ENCODE measurements at regions not wholly inside any gene's neighbourhood (a gene's known extent, or its start where the extent isn't known, plus 50 kb on each side); places are given as distances from the start of the nearest gene placed in this dataset.
"Not testable (repeated sequence)": the region's sequence is repeated elsewhere in the genome, so short reads cannot be mapped to it uniquely, and the experiment has no call there.

GRCh38 chr16:88248761-88249160 is 134.0 kb upstream of the ZNF469 start:
- not testable (repeated sequence) for H3K27ac Mint-ChIP-seq (ENCODE audit: unreplicated experiment); H3K4me1 Mint-ChIP-seq (ENCODE audit: low read depth); DNase-seq (ENCODE audit: low spot score); H3K36me3 Mint-ChIP-seq (ENCODE audit: low read depth); H3K4me3 Mint-ChIP-seq (ENCODE audit: unreplicated experiment); H3K27me3 Mint-ChIP-seq (ENCODE audit: low read depth)
- H3K9me3 Mint-ChIP-seq (ENCODE audit: low read depth) = peaks cover 14% of the 10 kb centered on the region

- not testable (repeated sequence) for H3K27ac Mint-ChIP-seq (ENCODE audit: unreplicated experiment); H3K27me3 Mint-ChIP-seq (ENCODE audit: low read depth); DNase-seq (ENCODE audit: low spot score); H3K4me1 Mint-ChIP-seq (ENCODE audit: low read depth); H3K36me3 Mint-ChIP-seq (ENCODE audit: low read depth); H3K4me3 Mint-ChIP-seq (ENCODE audit: unreplicated experiment)
- H3K9me3 Mint-ChIP-seq (ENCODE audit: low read depth) = peaks cover 20% of the 10 kb centered on the region
Observed at GRCh38 chr16:88250381-88250780, 132.4 kb upstream of the ZNF469 start.

GRCh38 chr16:88252057-88252794 is 130.5 kb upstream of the ZNF469 start:
- H3K36me3 Mint-ChIP-seq (ENCODE audit: low read depth); H3K4me3 Mint-ChIP-seq (ENCODE audit: unreplicated experiment); H3K4me1 Mint-ChIP-seq (ENCODE audit: low read depth); H3K27ac Mint-ChIP-seq (ENCODE audit: unreplicated experiment); DNase-seq (ENCODE audit: low spot score); H3K27me3 Mint-ChIP-seq (ENCODE audit: low read depth): not testable (repeated sequence)
- peaks cover 31% of the 10 kb centered on the region for H3K9me3 Mint-ChIP-seq (ENCODE audit: low read depth)

- DNase-seq (ENCODE audit: low spot score); H3K4me3 Mint-ChIP-seq (ENCODE audit: unreplicated experiment); H3K27ac Mint-ChIP-seq (ENCODE audit: unreplicated experiment); H3K27me3 Mint-ChIP-seq (ENCODE audit: low read depth); H3K36me3 Mint-ChIP-seq (ENCODE audit: low read depth): not testable (repeated sequence)
- Mint-ChIP-seq H3K4me1 (ENCODE audit: low read depth) (peaks cover 24% of the 10 kb centered on the region), H3K9me3 (ENCODE audit: low read depth) (peaks cover 22% of the 10 kb centered on the region)
Observed at GRCh38 chr16:88258141-88258540, 124.6 kb upstream of the ZNF469 start.

GRCh38 chr16:88258764-88259525 is 123.8 kb upstream of the ZNF469 start:
- not testable (repeated sequence) for H3K27me3 Mint-ChIP-seq (ENCODE audit: low read depth); H3K36me3 Mint-ChIP-seq (ENCODE audit: low read depth); H3K4me3 Mint-ChIP-seq (ENCODE audit: unreplicated experiment); H3K27ac Mint-ChIP-seq (ENCODE audit: unreplicated experiment)
- Mint-ChIP-seq H3K9me3 (ENCODE audit: low read depth) (peaks cover 19% of the 10 kb centered on the region), H3K4me1 (ENCODE audit: low read depth) (peaks cover 31% of the 10 kb centered on the region)
- DNase-seq (ENCODE audit: low spot score) = peak; percentile 43

GRCh38 chr16:88259538-88259937 is 123.2 kb upstream of the ZNF469 start:
- H3K4me3 Mint-ChIP-seq (ENCODE audit: unreplicated experiment) = not testable (repeated sequence)

GRCh38 chr16:88260146-88260545 is 122.6 kb upstream of the ZNF469 start:
- H3K27ac Mint-ChIP-seq (ENCODE audit: unreplicated experiment); H3K4me3 Mint-ChIP-seq (ENCODE audit: unreplicated experiment); H3K27me3 Mint-ChIP-seq (ENCODE audit: low read depth); H3K36me3 Mint-ChIP-seq (ENCODE audit: low read depth): not testable (repeated sequence)
- peaks cover 41% of the 10 kb centered on the region for H3K4me1 Mint-ChIP-seq (ENCODE audit: low read depth)
- peak; percentile 52 for DNase-seq (ENCODE audit: low spot score)
- peaks cover 14% of the 10 kb centered on the region for H3K9me3 Mint-ChIP-seq (ENCODE audit: low read depth)

More at GRCh38 chr16:88259538-88259937, 123.2 kb upstream of the ZNF469 start:
- not testable (repeated sequence) for H3K36me3 Mint-ChIP-seq (ENCODE audit: low read depth); H3K27ac Mint-ChIP-seq (ENCODE audit: unreplicated experiment); H3K27me3 Mint-ChIP-seq (ENCODE audit: low read depth)
- peaks cover 35% of the 10 kb centered on the region for H3K4me1 Mint-ChIP-seq (ENCODE audit: low read depth)
- peak; percentile 52 for DNase-seq (ENCODE audit: low spot score)
- peaks cover 19% of the 10 kb centered on the region for H3K9me3 Mint-ChIP-seq (ENCODE audit: low read depth)

- H3K27ac Mint-ChIP-seq (ENCODE audit: unreplicated experiment); H3K27me3 Mint-ChIP-seq (ENCODE audit: low read depth); H3K4me3 Mint-ChIP-seq (ENCODE audit: unreplicated experiment); H3K9me3 Mint-ChIP-seq (ENCODE audit: low read depth); H3K36me3 Mint-ChIP-seq (ENCODE audit: low read depth): not testable (repeated sequence)
- DNase-seq (ENCODE audit: low spot score) = peak; percentile 61
- peaks cover 42% of the 10 kb centered on the region for H3K4me1 Mint-ChIP-seq (ENCODE audit: low read depth)
Observed at GRCh38 chr16:88260881-88261665, 121.7 kb upstream of the ZNF469 start.

- H3K36me3 Mint-ChIP-seq (ENCODE audit: low read depth); H3K27me3 Mint-ChIP-seq (ENCODE audit: low read depth); H3K9me3 Mint-ChIP-seq (ENCODE audit: low read depth); H3K4me3 Mint-ChIP-seq (ENCODE audit: unreplicated experiment): not testable (repeated sequence)
- H3K27ac Mint-ChIP-seq (ENCODE audit: unreplicated experiment) = peak overlapping the region; percentile 70
- peak; percentile 64 for DNase-seq (ENCODE audit: low spot score)
- H3K4me1 Mint-ChIP-seq (ENCODE audit: low read depth) = peaks cover 50% of the 10 kb centered on the region
Observed at GRCh38 chr16:88261814-88262605, 120.7 kb upstream of the ZNF469 start.

- peak; percentile 79 for DNase-seq (ENCODE audit: low spot score)
- peaks cover 54% of the 10 kb centered on the region for H3K4me1 Mint-ChIP-seq (ENCODE audit: low read depth)
- peak overlapping the region; percentile 85 for H3K27ac Mint-ChIP-seq (ENCODE audit: unreplicated experiment)
- not testable (repeated sequence) for H3K4me3 Mint-ChIP-seq (ENCODE audit: unreplicated experiment); H3K36me3 Mint-ChIP-seq (ENCODE audit: low read depth); H3K9me3 Mint-ChIP-seq (ENCODE audit: low read depth); H3K27me3 Mint-ChIP-seq (ENCODE audit: low read depth)
Observed at GRCh38 chr16:88262858-88263563, 119.7 kb upstream of the ZNF469 start.

- not testable (repeated sequence) for H3K4me3 Mint-ChIP-seq (ENCODE audit: unreplicated experiment); H3K27me3 Mint-ChIP-seq (ENCODE audit: low read depth); H3K9me3 Mint-ChIP-seq (ENCODE audit: low read depth); H3K36me3 Mint-ChIP-seq (ENCODE audit: low read depth)
- peak overlapping the region; percentile 85 for H3K27ac Mint-ChIP-seq (ENCODE audit: unreplicated experiment)
- DNase-seq (ENCODE audit: low spot score) = peak; percentile 69
- H3K4me1 Mint-ChIP-seq (ENCODE audit: low read depth) = peaks cover 55% of the 10 kb centered on the region
Observed at GRCh38 chr16:88263681-88264287, 119.0 kb upstream of the ZNF469 start.

Measured in chondrocyte (in vitro differentiated cells).